Midbrain (tissue), 1 donor: ENCODE measurements at regions not wholly inside any gene's neighbourhood (a gene's known extent, or its start where the extent isn't known, plus 50 kb on each side); places are given as distances from the start of the nearest gene placed in this dataset.
A peak's percentile ranks its signal among the peaks of the same experiment; 100 is the strongest.

Experiments used
- DNase-seq: peaks from one replicate; lab custom pipeline; 2025; lab: John Stamatoyannopoulos, UW

DNA sequence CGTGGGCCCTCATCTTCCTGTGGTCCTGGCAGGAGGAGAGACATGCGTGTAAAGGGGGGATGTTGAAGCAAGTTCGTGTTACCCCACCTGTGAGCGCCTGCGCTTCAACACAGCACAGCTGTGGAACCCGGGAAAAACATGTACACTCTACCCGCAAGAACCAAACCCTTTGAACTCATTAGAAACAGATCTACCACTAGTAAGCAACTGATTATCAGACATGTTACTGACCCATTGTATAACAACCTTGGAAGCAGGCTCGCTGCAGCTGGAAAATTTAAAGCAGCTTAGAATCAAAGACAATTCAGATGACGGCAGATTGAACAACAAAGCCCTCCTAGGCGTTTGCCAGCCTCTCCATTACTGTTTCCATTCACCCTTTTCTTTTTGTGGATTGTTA, 771.7 kb upstream of the SALL3 start:
- DNase-seq = no peak

DNA sequence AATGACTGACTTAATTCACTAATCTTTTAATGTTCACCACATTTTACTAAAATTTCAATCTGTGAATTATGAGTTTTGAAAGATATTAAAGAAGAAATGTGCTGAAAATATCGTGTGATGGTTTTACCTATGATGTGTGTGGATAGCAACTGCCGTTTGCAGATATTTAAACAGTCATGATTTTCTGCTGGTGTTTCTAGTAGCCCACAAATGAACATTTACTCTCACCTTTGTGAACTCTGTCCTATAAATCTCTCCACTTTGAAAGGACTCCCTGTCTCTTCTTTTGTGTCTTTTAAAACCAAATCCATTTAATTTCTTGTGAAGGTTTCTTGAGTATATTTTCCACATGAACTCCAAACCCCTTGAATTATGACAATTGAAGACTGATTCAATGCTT, 771.2 kb upstream of the SALL3 start:
- no peak for DNase-seq

GRCh38 chr18:78213361-78213994, 766.1 kb upstream of the SALL3 start:
- DNase-seq = no peak

DNA sequence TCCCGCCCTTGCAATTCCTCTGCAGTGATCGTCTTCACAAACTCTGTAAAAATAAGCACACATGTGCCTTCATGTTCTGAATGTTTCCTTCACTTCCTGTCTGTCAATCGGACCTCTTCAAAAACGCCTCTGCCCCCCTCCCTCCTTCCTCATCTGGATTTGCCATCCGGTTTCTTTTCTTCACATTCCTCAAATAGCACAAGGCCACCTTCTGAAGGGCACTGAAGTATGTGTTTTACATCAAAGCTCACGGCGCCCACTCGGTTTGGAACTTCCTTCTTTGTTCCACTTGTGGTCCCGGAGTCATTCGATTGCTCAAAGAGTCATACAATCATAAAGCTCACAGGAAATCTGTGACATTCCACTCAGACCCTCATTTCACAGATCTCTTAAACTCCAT, 758.1 kb upstream of the SALL3 start:
- no peak for DNase-seq

- no peak for DNase-seq
Observed at GRCh38 chr18:78228974-78229373, 750.6 kb upstream of the SALL3 start.

GRCh38 chr18:78230911-78231310, 748.7 kb upstream of the SALL3 start:
- DNase-seq = no peak

- no peak for DNase-seq
Observed at GRCh38 chr18:78232196-78232595, 747.4 kb upstream of the SALL3 start.

GRCh38 chr18:78237864-78238263, 741.8 kb upstream of the SALL3 start:
- DNase-seq = no peak

DNA sequence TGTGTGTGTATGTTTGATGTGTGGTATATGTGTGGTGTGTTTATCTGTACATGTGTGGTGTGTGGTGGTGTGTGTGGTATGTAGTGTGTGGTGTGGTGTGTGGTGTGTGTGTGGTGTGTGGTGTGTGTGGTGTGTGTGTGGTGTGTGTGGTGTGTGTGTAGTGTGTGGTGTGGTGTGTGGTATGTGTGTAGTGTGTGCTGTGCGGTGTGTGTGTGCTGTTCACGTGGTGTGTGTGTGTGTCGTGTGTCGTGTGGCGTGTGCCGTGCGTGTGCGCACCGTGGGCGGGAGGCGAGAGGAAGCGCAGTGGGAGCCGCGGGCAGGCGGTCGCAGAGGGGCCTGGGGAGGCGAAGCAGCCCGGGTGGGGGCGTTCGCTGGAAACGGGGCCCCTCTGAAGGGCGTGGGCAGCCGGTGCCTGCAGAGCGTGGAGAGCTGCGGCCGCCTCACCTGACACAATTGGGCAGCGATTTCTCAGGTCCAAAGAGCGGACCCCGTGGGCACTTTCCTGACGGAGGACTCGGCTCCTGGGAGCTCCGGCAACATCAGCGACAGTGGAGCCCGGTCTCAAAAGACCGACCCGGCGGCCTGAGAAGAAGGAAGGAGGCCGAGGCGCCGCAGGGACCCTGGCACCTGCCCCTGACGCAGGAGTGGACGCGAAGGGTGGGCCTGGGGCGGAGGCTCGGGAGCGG, 741.1 kb upstream of the SALL3 start:
- no peak for DNase-seq

DNA sequence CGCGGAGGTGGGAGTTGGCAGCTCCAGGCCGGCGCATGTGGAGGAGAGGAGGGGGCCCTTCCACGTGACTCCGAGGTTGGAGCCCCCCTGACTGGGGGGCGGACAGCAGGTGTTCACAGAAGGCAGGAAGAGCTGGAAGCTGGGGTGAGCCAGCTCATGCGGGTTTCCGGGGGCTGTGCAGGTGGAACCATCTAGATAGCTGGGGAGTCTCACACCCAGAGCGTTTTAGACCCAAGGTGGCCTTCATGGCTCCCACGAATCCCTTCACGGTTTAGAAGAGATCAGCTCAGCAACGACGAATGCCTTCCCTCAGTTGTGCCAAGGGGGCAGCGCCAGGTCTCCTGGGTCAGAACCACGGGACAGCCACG, 740.5 kb upstream of the SALL3 start:
- no peak for DNase-seq

GRCh38 chr18:78240101-78240500, 739.5 kb upstream of the SALL3 start:
- no peak for DNase-seq

GRCh38 chr18:78240627-78241252, 738.9 kb upstream of the SALL3 start:
- no peak for DNase-seq

GRCh38 chr18:78241535-78242253, 737.9 kb upstream of the SALL3 start:
- DNase-seq = no peak

DNA sequence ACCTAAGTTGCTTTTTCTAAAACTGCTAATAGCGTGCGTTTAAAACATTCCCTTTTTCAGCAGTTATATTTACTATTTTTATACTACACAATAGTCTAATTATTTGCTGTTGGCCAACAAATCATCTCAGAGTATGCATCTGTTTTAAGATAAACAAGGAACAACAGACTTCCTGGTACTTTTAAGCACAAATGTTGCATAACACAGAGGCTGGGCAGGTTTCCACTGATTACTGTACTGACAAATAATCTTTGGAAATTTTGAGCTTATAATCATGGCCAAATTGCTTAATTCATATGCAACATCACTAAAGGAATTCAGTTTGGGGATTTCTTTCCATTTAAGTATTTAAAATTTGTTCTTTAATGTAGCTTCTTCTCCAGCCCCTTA, 737.4 kb upstream of the SALL3 start:
- DNase-seq = no peak

DNA sequence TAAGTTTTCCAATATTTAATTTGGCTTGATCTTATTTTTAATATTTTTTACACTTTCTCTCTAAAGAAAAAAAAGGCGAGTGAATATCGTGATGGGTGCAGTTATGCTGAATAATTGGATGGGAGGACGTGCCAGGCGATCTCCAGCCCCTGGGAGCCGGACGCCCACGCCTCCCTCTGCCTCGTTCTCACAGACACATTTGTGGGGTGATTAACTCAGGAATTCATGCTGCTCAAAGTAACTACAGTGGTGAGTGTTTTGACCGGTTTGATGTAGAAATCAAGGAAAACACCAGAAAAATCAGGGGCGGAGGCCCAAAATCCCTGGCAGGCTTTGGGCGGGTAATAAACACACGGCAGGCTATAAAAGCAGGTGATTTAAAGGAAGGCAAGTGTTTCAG, 736.8 kb upstream of the SALL3 start:
- DNase-seq = no peak

GRCh38 chr18:78244779-78245178, 734.8 kb upstream of the SALL3 start:
- DNase-seq = peak; percentile 29

DNA sequence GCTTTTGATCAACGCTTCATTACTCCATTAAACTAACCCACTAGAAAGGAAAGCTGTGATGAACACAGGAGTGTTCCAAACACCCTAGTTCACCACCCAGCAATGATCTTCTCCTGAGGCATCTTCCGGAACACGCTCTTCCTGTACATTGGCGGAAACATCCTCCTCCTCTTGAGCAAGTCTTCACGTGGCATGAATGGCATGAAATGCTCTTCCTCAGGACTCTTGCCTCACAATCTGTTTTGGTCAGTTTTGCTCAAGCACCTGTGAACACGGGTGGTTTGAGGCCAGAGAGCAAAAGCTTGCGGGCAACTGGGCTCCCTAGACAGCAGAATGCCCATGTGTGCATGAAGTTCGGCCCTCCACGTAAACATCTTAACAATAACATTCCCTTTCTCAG, 734.2 kb upstream of the SALL3 start:
- DNase-seq = peak; percentile 21

- no peak for DNase-seq
Observed at GRCh38 chr18:78246050-78246449, 733.6 kb upstream of the SALL3 start.

- no peak for DNase-seq
Observed at GRCh38 chr18:78246588-78246987, 733.0 kb upstream of the SALL3 start.

DNA sequence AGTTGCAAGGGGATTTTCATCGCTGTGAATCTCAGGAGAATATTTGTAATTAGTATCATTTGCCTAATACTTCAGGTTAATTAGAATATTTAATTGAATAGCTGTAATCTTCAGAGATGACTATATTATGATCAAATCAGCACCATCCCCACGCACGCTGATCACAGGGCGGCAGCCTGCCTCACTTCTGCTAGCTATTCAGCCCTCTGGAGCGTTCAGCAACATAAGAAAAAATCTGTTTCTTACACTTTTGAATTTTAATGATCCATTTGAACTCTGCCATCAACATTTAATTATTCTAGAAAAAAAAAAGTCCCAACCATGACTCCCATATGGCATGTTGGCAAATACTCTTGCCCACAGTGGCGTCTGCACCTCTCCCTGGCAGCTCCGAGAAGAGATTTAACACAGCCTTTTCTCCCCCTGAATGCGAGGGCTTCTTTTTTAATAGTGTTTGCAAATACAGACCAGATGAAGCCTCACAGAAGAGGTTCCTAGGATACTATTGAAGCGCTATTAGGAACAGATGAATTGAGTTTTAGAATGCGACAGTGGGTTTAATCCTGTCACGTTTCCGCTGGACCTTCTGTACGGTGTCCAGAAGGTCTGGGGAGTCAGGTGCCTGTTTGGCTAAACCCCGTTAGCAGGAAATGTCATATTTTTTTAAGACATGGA, 731.9 kb upstream of the SALL3 start:
- no peak for DNase-seq

- no peak for DNase-seq
Observed at GRCh38 chr18:78255013-78255412, 724.6 kb upstream of the SALL3 start.

DNA sequence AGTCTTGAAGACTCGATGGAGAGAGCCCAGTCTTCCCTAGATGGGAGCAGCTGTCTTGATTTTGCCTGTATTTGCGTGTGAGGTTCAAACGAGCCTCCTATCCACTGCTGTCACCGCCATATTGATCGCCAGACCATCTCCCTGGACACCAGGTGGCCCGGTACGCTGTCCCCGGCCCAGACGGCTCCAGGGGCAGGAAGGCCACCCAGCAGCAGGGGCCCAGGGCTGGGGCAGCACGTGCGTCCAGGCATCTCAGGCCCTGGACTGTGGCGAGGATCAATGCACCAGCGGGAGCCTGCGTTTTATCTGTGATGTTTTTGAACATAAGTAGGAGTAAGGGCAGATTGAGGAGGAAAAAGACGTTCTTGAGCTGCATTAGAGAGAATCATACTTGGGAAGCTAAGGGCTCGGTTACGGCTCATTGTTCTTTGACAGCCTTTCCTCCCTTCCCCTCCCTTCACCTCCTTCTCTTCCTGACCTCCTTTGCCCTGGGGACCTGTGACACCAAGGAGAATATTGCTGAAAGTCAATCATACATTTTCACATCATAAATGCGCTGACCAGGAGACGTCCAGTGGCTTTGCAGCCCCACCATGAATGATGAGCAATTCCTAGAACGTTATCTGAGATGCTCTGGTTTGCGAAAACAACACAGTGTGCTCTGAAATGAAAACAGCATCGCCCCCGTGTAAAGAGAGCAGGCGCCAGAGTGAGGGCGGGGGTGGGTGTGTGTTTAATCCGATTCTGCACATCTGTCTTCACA, 711.2 kb upstream of the SALL3 start:
- no peak for DNase-seq
